GM12801 (cell line): ENCODE measurements at regions not wholly inside any gene's neighbourhood (a gene's known extent, or its start where the extent isn't known, plus 50 kb on each side); places are given as distances from the start of the nearest gene placed in this dataset.

ENCODE experiments used
- TF ChIP-seq, protein P1 (sequence below): IDR thresholded peaks from one replicate; pipeline ENCODE4 v1.5.1; 2011; ENCODE audit warnings: control low read depth; ENCODE audit not compliant: insufficient read length; ENCODE audit errors: extremely low read depth

DNA sequence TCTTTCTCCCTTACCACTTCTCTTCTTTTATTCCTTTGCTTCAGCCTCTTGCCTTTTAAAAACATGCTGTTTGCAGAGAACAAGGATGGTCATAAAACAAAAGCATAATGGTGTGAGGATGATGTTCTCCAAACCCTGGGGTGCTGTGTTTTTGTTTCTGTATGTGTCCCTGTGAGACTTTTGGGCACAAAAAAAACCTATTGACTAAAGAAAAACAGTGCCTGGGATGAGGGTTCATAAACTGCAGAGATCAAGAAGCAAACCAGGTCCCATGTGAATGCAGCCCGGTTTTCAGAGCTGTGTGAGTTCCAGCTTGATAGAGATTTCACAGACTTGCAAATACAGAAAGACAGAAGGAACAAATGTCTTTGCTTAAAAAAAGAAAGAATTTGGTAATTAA lies 148.6 kb upstream of the CPSF6 start:
- TF ChIP-seq, protein P1, sequence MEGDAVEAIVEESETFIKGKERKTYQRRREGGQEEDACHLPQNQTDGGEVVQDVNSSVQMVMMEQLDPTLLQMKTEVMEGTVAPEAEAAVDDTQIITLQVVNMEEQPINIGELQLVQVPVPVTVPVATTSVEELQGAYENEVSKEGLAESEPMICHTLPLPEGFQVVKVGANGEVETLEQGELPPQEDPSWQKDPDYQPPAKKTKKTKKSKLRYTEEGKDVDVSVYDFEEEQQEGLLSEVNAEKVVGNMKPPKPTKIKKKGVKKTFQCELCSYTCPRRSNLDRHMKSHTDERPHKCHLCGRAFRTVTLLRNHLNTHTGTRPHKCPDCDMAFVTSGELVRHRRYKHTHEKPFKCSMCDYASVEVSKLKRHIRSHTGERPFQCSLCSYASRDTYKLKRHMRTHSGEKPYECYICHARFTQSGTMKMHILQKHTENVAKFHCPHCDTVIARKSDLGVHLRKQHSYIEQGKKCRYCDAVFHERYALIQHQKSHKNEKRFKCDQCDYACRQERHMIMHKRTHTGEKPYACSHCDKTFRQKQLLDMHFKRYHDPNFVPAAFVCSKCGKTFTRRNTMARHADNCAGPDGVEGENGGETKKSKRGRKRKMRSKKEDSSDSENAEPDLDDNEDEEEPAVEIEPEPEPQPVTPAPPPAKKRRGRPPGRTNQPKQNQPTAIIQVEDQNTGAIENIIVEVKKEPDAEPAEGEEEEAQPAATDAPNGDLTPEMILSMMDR: no peak

DNA sequence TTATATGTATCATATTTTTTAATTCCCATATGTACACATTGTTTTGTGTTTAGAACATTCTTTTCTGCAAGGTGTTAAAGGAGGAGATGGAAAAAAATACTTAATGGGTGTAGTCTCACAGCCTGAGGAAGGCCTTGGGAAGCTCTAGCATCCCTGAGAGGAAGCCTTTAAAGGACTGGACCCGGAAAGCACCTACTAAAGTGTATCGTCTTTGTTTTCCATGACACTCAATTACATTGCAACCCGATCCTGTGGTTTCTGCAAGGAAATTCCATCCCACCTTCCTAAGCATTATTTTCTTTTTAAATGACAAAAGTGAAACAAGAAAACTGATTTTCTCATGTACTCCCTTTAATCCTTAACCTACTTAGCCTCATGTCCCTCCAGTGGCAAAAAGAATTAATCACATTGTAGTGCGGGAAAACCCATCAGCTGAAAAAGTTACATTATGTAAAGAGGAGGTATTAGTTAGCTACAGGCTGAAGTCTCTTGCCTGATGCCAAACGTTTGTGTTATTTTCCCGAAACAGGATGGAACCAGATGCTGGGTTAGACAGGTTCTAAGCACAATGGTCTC lies 147.8 kb upstream of the CPSF6 start:
- TF ChIP-seq, protein P1: no peak

DNA sequence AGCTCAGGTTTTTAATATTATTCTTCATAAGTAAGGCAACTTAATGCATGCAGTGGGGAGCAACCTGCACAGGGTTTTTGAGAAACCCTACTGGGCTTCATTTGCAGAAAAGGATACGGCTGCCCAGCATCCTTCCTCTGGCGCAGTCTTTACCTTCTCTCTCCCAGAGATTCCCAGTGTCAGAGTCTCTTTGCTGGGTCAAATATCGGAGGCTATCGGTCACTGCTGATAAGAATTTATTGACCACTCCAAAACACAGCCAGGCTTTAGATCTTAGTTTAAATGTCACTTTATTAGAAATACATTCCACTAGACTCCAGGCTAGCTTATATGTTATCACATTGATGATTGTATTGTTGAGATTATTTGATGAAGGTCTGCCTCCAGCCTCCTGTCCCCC lies 147.2 kb upstream of the CPSF6 start:
- TF ChIP-seq, protein P1: no peak

DNA sequence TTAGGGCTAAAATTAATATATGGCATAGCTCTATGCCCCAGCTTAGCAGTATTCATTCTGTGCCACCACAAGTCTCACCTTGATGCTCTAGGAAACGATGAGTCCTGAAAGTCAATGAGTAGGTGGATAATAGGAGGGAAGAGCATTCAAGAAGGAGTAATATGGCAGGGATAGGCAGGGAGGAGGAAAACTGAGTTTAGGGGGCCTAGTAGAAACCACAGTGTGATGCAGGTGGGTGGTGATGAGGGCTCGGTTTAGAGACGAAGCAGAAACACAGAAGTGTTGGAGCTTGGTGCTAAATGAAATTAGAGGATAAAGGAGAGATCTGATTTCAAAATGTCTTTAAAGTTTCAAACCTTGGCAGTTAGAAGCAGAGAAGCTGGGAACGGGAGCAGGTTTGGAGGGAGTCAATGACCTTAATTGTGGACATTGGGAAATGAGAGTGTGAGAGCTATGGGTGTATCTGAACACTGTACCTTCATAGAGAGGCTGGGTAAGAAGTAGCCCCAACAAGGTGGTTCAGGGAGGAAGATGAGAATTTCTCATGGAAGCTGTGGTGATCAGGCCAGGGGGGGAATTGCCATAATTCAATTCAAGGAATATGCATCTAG lies 144.7 kb upstream of the CPSF6 start:
- TF ChIP-seq, protein P1: no peak

DNA sequence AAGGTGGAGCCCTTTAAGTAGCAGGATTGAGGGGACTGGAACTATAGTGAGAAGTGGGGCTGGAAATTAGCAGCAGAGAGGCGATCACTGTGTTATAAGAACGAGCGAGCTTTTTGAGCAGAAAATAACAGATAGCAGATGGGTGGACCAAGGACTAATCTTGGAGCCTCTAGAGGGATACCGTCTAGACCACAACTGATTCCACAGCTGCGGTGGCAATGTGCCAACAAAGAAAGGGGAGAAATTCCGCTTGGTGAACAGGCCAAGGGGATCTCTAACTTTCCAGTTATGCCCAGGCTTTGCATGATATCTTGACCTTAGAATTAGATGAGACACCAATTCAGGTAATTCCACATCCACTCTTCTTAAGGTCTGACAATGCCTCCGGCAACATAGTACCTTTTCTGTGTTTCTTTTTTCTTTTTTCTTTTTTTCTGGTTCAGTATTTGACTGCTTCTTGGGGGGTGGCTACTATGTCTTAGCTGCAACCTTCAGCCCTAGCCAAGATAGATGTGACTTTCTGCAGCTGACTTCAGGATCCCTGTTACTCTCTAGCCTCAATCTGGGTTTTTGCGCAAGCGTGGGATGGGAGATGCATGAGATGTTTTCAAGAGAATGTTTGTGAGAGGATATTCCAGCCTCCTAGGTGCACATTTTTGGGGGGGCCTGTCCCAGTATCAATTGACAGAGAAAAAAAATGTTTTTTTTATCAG lies 143.4 kb upstream of the CPSF6 start:
- TF ChIP-seq, protein P1: no peak

DNA sequence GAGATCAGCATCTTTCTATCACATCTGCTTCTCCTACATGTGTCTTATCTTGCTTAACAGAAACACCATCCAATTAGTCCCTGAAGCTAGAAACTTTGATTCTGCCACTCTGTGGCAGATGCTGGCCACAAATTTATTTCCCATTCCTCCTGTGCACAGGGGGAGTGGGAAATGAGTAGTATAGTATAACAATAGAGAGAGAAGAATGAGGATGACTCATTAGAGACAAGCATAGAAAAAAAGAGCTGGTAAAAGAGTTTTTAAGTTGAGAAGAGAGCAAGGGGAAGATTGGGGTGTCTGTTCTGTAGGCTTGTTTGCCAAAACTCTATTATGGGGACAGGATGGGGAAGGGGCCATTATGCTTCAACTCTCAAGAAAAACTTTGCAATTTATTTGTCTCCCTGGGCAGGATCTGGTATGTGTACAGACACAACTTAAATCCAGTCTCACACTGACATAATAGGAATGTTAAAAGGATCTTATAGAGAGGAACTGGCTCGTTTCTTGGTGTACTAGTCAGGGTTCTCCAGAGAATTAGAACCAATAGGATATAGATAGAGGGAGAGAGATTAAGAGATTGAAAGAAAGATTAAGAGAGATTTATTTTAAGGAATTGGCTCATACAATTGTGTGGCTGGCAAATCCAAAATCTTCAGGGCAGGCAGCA lies 142.6 kb upstream of the CPSF6 start:
- TF ChIP-seq, protein P1: no peak

DNA sequence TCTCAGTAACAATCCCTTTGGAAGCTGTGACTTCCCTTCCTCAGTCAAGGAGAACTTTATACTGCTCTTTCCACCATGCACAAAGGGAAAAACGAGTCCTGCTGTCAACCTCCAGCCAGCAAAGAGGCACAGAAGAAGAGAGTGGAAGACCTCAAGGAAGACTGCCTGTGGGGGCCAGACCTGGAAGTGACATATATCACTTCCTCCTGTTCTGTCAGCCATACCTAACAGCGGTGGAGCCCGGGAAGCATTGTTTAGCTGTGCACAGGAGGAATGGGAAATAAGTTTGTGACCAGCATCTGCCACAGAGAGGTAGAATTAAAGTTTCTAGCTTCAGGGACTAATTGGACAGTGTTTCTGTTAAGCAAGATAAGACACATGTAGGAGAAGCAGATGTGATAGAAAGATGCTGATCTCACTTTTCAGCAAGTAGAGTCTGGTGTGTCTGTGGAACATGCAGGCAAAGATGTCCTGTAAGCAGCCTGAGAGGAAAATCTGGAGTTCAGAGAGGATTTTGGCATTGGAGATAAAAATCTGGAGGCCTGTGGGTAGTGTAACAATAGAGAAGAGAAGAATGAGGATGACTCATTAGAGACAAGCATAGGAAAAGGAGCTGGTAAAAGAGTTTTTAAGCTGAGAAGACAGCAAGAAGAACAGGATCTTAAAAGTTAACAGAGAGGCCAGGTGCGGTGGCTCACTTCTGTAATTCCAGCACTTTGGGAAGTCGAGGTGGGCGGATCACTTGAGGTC lies 141.6 kb upstream of the CPSF6 start:
- TF ChIP-seq, protein P1: no peak
